GM21528 (cell line): ENCODE measurements at regions not wholly inside any gene's neighbourhood (a gene's known extent, or its start where the extent isn't known, plus 50 kb on each side); places are given as distances from the start of the nearest gene placed in this dataset.

Source experiments
- ATAC-seq: cut with Tn5 transposase; IDR thresholded peaks from one replicate; pipeline ENCODE4 v1.9.1; 2021; ENCODE audit warnings: mild to moderate bottlenecking, moderate library complexity; ENCODE audit not compliant: unreplicated experiment, low FRiP score

DNA sequence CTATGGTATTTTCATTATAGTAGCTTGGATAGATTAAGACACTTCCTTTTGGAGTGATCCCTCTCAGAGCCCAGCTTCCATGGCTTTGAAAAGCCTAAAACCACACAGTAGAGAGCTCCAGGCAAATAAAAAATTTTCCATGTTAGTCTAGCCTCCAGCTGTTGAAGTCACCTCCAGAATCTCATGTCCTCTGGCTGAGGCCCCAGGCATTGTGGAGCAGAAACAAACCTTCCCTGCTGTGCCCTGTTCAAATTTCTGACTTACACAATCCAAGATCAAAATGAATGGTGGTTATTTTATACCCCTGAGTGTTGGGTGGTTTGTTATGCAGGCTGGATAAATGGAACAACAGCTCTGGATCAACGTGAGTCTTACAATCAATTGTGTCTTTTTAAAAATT lies 203.9 kb downstream of the ICE1 start:
- ATAC-seq = no peak

- no peak for ATAC-seq
These were observed 203.0 kb downstream of the ICE1 start for GRCh38 chr5:5625491-5625890.

- ATAC-seq = no peak
These were observed 200.9 kb downstream of the ICE1 start for GRCh38 chr5:5623397-5623796.

- no peak for ATAC-seq
These were observed 200.3 kb downstream of the ICE1 start for GRCh38 chr5:5622806-5623205.

DNA sequence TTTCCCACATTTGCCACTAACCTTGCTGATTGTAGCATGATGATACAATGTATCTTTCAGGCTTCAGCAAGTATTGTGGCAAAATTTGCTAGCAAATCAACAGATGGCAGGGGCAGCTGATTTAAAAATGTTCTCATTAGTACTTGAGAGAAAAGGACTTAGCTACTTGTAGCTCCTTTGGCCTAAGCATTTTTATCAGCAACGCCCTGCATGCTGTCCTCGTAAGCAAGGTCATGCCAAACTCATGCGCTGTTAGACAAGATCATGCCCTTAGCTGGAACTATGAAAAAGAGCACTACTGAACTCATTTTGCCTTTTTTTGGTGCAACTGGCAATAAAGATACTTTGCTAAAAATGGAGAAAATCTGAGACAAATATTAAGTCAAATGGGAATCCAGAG lies 197.1 kb downstream of the ICE1 start:
- no peak for ATAC-seq

GRCh38 chr5:5617024-5617423 lies 194.5 kb downstream of the ICE1 start:
- ATAC-seq = no peak

DNA sequence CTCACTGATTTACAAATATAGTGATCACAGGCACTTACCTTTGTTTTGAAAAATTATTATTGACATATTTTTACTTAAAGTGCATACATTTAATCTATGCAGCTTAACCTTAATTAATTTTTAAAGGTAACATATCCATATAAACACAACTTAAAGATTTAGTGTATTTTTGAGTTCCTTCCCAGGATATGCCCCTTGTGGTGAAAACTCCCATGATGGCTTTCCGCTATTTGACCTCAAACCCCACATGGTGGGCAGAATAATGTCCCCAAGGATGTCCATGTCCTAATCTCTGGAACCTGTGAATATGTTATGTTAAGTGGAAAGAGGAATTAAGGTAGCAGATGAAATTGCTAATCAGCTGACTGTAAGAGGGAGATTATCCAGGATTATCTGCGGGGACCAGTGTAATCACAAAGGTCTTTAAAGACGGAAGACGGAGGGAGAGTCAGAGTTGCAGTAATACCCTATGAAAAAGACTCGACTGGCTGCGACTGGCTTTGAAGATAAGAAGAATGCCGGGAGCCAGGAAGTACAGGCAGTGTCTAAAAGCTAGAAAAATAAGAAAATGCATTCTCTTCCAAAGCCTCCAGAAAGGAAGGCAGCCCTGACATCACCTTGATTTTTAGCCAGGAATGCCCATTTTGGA lies 193.9 kb downstream of the ICE1 start:
- ATAC-seq = no peak

DNA sequence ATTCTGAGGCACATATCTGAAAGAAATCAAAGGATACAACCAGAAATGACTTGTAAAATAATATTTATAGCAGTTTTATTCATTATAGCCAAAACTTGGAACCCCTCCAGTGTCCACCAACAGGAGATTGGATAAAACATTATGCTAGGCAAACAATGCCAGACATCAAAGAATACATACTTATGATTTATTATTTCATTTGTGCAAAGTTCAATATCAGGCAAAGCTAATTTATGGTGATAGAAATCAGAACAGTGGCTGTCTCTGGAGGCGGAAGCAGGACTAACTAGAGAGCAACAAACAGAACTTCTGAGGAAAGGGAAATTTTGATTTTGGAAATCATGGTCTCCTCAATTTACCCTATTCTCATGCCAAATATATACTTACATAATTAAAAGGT lies 193.1 kb downstream of the ICE1 start:
- ATAC-seq = no peak

DNA sequence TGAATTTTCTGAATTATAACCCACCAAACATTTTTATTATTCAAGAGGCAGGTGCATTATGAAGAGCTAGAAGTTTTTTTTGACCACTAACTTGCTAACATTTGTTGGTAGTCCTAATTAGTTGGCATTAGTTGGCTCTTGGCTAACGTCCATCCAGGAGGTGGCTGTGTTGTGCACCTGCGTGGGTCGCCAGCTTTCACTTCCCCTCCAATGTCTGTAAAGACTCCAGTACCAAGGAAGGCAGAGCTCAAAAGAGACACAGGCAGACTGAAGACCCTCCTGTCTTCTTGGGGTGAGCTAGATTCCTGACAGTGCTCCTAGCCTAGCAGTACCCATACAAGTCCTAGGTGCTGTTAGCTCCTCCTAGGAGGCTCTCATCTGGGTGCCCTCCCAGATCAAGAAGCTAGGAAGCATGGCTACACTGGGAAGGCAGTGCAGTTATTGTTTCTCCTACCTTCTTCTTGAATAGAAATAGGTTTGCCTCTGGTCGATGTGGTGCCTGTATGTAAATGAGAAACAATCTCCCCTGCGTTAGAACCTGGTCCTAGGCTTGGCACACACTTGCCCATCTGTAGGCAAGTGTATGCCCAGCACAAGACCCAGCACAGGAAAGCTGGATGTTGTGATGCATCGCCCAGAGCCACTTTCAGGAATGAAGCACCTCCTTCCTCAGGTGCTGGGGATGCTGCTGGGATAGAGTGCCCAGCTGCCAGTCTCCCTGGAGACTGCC lies 190.9 kb downstream of the ICE1 start:
- ATAC-seq = no peak

- ATAC-seq = no peak
These were observed 189.6 kb downstream of the ICE1 start for GRCh38 chr5:5612096-5612495.

DNA sequence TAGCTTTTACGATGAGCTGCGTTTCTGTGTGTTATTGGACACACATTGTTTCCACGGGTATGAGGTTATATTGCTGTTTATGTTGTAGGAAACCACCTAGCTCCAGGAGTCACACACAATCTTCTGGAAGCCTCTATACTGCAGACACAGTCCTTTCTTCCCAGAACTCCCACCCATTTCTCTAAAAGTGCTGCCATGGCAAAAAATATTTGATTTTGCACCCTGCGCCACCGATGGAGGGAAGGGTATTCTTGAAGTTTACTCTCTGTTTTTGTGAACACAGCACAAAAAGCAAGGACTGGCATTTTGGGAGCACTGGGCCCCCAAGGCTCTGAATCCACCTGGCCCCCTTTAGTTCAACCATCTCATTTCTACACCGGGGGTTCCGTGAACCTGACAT lies 187.5 kb downstream of the ICE1 start:
- ATAC-seq = no peak

- ATAC-seq = no peak
These were observed 182.8 kb downstream of the ICE1 start for GRCh38 chr5:5605170-5605764.

GRCh38 chr5:5602554-5602953 lies 180.1 kb downstream of the ICE1 start:
- ATAC-seq = no peak

- no peak for ATAC-seq
These were observed 176.2 kb downstream of the ICE1 start for GRCh38 chr5:5598547-5599113.

- no peak for ATAC-seq
These were observed 170.9 kb downstream of the ICE1 start for GRCh38 chr5:5593391-5593790.

GRCh38 chr5:5592541-5592940 lies 170.1 kb downstream of the ICE1 start:
- ATAC-seq = no peak

DNA sequence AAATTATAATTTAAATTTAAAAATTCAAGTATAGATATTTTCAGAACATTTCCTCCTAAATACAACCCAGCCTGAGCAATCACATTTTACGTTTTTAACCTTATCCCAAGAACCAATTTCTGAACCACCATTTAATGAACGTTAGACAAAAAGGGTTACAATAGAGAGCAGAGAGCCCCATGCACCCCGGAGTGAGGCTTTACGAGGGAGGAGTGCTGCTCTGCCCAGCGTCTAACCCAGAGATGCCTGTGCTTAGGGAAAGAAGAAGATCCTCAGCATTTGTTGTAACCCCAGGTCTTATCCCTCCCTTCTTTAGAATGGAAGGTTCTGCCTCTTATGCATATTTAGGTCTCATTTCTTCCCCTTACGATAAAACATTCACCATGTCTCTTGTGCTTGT lies 169.1 kb downstream of the ICE1 start:
- ATAC-seq = no peak

GRCh38 chr5:5589857-5590256 lies 167.4 kb downstream of the ICE1 start:
- no peak for ATAC-seq

GRCh38 chr5:5588887-5589826 lies 166.7 kb downstream of the ICE1 start:
- no peak for ATAC-seq

GRCh38 chr5:5588386-5588785 lies 165.9 kb downstream of the ICE1 start:
- ATAC-seq = no peak

DNA sequence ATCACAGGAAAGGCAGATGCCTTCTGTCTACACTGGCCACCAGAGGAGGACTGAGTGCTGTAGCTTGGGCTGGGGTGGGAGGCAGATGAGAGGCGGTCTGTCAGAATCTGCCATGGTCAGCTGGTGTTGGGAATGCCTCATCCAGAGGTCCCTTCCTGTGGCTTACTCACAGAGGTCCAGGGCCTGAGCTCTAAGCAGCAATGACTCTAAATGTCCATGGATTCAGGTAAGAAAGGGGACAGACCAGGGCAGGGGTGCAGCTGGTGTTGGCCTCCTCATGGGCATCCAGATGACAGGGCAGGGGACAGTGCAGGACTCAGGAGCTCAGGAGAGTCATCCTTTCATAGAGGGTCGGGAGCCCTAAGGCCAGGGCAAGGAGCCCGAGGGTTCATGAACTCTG lies 165.0 kb downstream of the ICE1 start:
- ATAC-seq = no peak
